Fibroblast of pulmonary artery (primary cell): ENCODE measurements at regions not wholly inside any gene's neighbourhood (a gene's known extent, or its start where the extent isn't known, plus 50 kb on each side); places are given as distances from the start of the nearest gene placed in this dataset.
"Not testable (repeated sequence)": the region's sequence is repeated elsewhere in the genome, so short reads cannot be mapped to it uniquely, and the experiment has no call there.

Experiments
- DNase-seq: peaks from one replicate; pipeline ENCODE4 v3.0.0-alpha.2; 2010; ENCODE audit warnings: low read depth
- H3K4me3 ChIP-seq: replicated peaks from 2 replicates; pipeline ENCODE4 v1.5.1; 2011; ENCODE audit warnings: low read depth, mild to moderate bottlenecking, control low read depth, low read length, moderate library complexity
- TF ChIP-seq, protein P1 (sequence below): IDR thresholded peaks from 2 replicates; pipeline ENCODE4 v1.5.1; 2011; ENCODE audit warnings: mild to moderate bottlenecking, control low read depth, low read length, inconsistent platforms; ENCODE audit errors: missing control alignments

GRCh38 chr16:29202025-29202632, 204.4 kb downstream of the NPIPB11 start:
- not testable (repeated sequence) for H3K4me3 ChIP-seq, DNase-seq

DNA sequence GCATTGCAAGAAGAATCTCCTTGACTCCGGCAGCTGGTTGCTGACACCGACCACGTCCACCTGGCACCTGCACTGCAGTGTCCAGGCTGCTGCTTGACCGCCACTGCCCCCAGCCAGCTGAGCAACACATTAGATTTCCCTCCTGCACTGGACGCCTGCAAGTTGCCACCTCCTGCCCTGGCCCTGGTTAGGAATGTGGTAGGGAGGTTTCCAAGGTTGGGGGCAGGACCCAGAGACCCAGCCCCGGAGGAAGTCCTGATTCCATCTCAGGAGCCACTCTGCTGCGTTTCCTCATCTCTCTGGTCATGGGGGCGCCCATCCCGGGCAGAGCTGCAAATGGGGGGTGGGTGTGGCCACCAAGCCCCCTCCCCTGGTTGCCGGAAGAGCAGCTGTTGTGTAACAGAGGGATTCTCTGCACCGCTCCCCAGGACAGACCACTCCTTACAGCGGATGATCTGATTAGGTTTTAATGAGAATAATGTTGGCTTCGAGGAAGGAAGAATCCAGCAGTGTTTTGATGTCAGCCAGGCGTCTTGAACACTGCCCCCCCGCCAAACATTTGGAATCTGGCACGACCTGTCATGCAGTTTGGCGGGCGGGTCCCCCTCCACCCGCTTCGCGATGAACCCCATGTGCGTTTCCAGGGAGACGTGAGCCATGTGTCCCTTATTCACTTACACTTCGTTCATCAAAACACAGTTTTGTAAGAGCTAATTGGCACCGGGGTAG, 205.1 kb downstream of the NPIPB11 start:
- not testable (repeated sequence) for DNase-seq, H3K4me3 ChIP-seq

DNA sequence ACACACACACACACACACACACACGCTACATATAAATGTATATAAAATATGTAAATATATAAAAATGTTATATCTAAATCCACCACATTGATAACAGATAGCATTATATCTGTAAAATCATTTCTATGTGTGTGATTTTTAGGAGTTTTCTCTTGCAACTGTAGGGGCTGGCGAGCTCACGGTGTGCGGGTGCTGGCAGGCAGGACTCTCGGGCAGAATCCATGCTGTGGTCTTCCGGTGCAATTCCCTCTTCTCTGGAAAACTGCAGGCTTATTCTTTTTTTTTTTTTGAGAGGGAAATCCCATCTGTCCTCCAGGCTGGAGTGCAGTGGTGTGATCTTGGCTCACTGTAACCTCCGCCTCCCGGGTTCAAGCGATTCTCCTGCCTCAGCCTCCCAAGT, 205.8 kb downstream of the NPIPB11 start:
- peak overlapping the region; percentile 22 for H3K4me3 ChIP-seq
- not testable (repeated sequence) for DNase-seq

GRCh38 chr16:29200135-29200601, 206.3 kb downstream of the NPIPB11 start:
- peak overlapping the region; percentile 22 for H3K4me3 ChIP-seq
- DNase-seq = peak; percentile 89

DNA sequence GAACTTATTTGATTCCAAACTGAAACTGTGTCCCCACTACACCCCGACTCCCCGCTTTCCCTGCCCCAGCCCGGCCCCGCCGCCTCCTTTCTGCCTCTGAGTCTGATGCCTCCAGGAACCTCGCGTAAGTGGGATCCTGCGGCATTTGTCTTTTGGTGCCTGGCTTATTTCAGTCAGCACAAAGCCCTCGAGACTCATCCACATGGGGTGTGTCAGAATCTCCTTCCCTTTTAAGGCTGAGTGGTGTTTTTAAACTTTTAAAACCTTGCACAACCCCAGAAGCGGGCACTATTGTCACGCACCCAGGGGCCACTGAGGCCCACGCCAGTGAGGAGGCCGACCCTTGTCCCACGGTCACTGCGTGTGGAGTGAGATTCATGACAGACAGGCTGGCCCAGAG, 206.9 kb downstream of the NPIPB11 start:
- H3K4me3 ChIP-seq = not testable (repeated sequence)
- peak; percentile 74 for DNase-seq

- TF ChIP-seq, protein P1, sequence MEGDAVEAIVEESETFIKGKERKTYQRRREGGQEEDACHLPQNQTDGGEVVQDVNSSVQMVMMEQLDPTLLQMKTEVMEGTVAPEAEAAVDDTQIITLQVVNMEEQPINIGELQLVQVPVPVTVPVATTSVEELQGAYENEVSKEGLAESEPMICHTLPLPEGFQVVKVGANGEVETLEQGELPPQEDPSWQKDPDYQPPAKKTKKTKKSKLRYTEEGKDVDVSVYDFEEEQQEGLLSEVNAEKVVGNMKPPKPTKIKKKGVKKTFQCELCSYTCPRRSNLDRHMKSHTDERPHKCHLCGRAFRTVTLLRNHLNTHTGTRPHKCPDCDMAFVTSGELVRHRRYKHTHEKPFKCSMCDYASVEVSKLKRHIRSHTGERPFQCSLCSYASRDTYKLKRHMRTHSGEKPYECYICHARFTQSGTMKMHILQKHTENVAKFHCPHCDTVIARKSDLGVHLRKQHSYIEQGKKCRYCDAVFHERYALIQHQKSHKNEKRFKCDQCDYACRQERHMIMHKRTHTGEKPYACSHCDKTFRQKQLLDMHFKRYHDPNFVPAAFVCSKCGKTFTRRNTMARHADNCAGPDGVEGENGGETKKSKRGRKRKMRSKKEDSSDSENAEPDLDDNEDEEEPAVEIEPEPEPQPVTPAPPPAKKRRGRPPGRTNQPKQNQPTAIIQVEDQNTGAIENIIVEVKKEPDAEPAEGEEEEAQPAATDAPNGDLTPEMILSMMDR = no peak
- DNase-seq = peak; percentile 31
- no peak overlapping the region for H3K4me3 ChIP-seq
Measured at GRCh38 chr16:29198731-29199521, 207.6 kb downstream of the NPIPB11 start.

DNA sequence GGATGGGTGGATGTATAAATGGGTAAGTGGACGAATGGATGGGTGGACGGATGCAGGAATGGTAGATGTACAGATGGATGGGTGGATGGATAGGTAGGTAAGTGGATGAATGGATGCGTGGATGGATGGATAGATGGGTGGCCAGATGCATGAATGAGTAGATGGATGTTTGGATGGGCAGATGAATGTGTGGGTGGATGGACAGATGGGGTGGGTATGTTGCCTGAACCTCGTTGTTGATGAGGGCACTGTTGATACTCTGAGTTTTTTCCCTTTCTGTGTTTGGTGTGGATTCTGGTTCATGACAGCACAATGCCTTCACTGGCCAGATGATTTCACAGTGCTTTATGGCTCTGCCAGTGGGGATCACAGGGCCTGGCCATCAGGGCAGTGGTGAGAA, 208.3 kb downstream of the NPIPB11 start:
- DNase-seq = no peak
- H3K4me3 ChIP-seq = no peak overlapping the region
- TF ChIP-seq, protein P1 = no peak

GRCh38 chr16:29197494-29198100, 208.9 kb downstream of the NPIPB11 start:
- DNase-seq, H3K4me3 ChIP-seq: not testable (repeated sequence)

- not testable (repeated sequence) for DNase-seq, H3K4me3 ChIP-seq
Measured at GRCh38 chr16:29196746-29197145, 209.8 kb downstream of the NPIPB11 start.

DNA sequence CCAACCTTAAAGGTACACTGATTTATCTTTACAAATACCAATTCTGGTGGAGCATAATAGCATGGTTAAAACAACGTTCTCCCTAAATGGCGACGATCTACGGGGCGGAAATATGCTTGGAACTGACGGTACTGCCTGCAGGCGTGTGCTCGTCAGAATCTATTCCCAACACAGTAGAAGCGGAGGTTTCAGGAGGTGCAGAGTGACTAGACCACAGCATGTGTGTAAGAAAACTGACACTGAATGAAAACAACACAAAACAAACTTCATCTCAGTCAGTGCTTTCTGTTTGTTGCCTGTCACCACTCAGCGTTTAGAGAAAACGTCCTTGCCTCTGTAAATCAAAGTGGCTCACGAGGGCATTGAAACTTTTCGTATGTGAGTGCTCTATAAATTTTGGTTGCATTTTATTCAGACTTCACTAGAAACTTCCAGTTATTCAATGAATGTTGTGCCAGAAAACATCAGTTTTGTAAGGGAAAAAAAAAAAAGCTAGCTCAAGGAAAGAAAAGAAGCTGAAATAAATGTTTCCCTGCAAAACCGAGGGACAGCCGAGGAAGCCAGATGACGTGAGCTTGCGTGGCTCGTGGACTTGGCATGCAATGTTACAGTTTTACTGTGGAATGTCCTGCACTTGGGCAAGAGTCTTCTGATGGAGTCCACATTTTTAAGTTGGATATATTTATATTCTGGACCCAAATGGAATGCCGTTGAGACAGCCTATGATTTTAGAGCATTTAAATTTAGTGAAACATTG, 210.4 kb downstream of the LAT start:
- not testable (repeated sequence) for H3K4me3 ChIP-seq
- peak; percentile 89 for DNase-seq

GRCh38 chr16:29194185-29194844, 209.5 kb downstream of the LAT start:
- DNase-seq, H3K4me3 ChIP-seq: not testable (repeated sequence)

DNA sequence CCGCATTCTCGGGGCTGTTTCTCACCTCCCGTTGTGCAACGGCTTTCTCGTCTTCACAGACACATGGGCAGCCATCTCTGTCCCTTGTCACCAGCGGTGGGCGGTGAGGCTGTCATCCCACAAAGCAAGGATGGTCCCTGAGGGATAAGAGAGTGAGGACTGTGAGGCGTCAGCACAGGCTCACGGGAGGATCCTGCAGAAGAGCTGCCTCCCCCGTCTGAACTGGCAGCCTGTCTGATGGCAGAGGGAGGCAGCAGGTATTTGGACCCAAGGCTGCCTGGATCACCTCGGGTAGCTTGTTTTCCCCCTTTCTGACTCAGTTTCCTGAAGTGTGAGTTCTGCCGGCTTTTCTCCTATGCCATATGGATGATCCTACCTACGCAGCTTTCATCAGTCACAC, 208.8 kb downstream of the LAT start:
- H3K4me3 ChIP-seq, DNase-seq: not testable (repeated sequence)

- DNase-seq, H3K4me3 ChIP-seq: not testable (repeated sequence)
Measured at GRCh38 chr16:29193248-29193574, 208.4 kb downstream of the LAT start.
